GM18498 (cell line): ENCODE measurements at regions not wholly inside any gene's neighbourhood (a gene's known extent, or its start where the extent isn't known, plus 50 kb on each side); places are given as distances from the start of the nearest gene placed in this dataset.
"Not testable (repeated sequence)": the region's sequence is repeated elsewhere in the genome, so short reads cannot be mapped to it uniquely, and the experiment has no call there.

Source experiments
- ATAC-seq: cut with Tn5 transposase; IDR thresholded peaks from one replicate; pipeline ENCODE4 v1.9.1; 2021; ENCODE audit warnings: mild to moderate bottlenecking, moderate library complexity; ENCODE audit not compliant: unreplicated experiment

DNA sequence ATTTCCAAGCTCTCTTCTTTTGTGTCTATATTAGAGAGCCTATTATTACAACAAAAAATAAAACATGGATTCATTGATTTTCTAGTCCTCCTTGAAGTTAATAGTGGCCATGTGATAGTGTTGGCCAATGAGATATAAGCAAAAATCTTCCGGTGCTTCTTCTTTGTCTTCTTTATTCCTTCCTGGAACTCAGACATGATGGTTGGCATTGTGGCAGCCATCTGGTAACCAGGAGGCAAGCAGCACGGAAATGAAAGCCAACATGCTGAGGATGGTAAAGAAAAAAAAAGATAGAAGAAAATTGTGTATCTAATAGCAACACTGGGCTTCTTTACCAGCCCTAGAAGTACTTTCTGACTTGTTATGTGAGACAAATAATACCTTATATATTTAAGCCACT is 50.8 kb upstream of the SEL1L start:
- ATAC-seq: no peak

DNA sequence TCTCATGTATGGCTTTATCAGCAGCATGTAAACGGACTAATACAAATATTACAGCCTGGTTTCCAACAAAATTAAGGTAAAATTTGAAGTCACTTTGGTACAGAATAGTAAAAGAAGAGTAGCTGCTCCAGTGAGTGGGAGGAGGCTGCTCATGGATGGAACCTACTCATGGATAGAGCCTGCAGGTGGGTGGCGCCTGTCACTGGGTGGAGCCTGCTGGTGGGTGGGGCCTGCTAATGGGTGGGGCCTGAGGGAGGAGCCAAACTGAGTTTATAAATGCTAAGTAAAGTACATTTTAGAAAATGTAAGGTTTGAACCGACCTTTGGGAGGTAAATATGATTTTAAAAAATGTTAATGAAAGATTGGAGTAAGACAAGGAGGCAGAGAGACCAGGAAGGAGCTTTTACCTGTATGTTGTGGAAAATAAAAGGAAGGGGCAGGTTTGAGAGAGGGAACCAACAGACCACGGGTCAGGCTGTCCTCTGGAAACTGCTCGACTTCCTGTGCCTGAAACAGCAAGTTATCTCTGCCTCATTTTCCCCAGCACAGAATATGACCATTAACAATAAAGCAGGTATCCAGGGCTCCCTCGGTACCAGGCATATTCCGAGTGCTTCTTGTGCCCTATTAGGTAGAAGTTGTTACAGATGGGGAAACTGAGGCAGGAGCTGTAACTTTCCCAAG is 55.9 kb upstream of the SEL1L start:
- no peak for ATAC-seq

DNA sequence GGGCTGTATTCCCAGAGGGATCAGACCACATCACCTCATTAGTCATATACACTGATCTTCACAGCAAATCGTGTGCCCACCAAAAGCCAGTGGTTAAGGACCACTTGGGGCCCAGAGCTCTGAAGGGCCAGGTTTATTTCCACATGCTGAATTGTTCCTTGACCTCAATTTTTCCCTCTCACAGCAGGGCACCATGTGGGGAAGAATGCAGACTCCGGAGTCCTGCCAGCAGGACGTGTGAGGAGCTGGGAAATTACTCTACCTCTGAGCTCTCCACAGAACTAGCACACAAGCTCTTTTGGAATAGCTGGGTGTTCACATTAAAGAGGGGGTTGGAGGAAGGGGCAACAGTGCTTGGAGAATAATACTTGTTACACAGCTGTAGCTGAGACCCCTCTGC is 57.6 kb upstream of the SEL1L start:
- ATAC-seq: no peak

DNA sequence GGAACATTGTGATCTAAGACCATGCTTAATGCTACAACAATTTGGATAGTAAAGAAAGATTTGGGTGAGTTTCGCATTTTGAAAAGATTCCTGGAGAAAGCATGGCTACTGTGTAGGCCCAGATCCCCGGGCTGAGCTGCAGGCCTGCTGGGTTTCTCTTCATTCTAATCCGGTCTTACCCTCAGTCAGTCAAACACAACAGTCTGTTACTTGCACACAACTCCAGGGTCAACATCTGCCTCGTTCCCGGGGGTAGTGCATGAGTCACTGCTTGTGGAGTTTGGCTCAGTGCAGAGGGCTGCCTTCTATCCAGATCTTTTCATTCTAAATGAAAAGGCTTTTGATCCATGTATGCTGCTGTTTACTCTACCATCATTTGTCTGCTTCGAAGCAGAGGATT is 60.4 kb upstream of the SEL1L start:
- no peak for ATAC-seq

DNA sequence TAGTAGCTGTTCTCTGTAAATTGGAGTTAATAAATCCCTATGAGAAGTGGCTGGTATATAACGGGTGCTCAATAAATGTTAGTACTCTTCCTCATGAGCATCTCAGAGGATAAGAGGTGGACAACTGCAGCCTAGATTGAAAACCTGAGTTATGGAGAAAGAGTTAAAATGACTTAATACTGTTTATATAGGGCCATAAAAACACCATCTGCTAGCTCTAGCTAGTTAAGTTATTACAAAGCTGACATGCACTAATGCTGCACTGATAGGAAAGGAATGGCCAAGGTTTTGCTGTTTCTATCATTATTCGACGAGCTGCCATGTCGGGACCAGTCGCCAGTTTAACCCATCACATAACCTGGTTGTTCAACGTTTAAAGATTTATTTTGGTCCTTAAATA is 72.0 kb upstream of the SEL1L start:
- no peak for ATAC-seq

DNA sequence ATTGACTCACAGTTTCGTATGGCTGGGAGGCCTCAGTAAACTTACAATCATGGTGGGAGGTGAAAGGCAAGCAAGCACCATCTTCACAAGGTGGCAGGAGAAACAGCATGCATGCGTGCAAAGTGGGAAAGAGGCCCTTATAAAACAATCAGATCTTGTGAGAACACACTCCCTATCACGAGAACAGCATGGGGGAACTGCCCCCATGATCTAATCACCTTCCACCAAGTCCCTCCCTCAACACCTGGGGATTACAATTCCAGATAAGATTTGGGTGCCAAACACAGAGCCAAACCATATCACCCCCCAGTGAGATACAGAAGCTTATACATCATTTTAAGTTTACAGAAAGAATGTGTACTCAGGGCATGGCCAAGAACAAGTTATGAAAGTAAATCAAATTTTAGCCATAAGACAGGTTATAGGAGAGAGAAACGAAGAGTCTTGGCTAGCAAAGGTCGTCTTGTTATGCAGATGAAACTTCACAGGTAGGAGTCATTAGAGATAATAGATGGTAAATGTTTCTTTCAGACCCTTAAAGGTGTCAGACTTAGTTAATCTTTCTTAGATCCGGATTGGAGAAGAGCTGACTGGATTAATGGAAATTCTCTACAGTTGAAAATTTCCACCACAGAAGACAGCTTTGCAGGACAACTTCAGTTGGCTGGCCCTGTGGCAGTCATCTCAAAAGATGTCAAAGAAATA is 79.8 kb upstream of the SEL1L start:
- no peak for ATAC-seq

DNA sequence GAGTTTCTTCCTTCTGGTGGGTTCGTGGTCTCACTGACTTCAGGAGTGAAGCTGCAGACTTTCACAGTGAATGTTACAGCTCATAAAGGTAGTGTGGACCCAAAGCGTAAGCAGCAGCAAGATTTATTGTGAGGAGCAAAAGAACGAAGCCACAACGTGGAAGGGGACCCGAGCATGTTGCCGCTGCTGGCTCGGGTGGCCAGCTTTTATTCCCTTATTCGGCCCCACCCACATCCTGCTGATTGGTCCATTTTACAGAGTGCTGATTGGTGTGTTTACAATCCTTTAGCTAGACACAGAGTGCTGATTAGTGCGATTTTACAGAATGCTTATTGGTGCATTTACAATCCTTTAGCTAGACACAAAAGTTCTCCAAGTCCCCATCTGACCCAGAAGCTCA is 80.6 kb upstream of the SEL1L start:
- ATAC-seq: not testable (repeated sequence)

DNA sequence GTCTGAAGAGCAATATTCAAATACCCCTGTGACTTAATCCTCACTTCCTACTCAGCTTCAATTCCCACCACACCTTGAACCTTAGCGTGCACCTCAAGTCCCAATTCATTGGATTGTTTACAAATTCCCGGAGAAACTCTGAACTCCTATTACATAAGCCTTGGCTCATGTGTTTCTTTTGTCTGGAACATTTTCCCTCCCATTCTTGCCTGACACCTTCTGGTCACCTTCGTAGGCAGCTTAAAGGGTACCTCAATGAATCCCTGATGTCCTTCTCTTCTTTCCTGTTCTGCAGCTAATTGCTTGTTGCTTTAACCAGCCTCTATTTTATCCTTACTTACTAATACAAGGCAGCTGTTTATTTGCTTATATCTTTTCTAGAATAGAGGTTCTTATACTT is 85.0 kb upstream of the SEL1L start:
- ATAC-seq: no peak

DNA sequence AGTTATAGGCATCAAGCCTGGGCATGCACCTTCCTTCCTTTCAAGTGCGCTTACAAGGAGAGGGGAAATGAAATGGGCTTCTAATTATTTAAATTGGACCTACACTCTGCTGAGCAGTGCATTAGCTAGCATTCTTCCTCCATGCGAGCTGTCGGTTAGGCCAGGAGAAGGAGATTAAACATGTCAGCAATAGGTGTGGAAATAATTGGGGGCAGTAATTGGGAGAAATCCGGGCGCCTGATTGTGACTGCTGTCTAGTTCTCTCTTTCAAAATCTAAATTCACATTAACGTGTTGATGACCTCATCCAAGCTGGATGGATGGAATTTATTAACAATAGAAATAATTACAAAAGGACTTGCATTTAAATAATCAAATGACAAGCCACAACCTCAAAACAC is 86.2 kb upstream of the SEL1L start:
- ATAC-seq: no peak

DNA sequence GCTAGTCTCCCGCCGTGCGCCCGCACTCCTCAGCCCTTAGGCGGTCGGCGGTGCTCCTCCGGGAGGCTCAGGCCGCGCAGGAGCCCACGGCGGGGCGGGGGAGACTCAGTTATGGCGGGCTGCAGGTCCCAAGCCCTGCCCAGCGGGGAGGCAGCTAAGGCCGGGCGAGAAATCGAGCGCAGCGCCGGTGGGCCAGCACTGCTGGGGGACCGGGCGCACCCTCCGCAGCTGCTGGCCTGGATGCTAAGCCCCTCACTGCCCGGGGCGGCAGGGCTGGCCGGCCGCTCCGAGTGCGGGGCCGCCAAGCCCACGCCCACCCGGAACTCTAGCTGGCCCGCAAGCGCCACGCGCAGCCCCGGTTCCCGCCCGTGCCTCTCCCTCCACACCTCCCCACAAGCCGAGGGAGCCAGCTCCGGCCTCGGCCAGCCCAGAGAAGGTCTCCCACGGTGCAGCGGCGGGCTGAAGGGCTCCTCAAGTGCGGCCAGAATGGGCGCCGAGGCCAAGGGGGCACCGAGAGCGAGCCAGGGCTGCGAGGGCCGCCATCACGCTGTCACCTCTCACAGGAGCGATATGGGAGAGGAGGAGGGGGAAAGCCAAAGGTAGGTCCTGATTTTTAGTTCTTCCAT is 90.2 kb upstream of the SEL1L start:
- not testable (repeated sequence) for ATAC-seq

DNA sequence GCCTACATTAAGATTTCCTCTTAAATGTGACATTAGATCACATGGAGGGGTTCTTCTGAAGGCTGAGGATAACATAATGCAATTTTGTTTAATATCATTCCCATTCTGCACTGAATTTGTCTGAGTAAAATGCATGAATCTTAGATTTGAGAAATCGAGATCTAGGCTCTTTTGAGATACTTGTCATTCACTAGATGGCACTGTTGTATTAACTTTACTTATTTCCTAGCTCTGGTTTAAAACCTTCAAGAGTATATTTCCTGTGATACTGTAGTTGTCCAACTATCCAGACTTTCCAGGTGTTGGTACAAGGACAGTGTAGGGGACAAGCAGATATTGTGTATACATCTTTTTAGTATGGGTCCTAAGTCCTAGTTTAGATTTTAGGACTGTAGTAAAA is 91.7 kb upstream of the SEL1L start:
- peak; percentile 53 for ATAC-seq

DNA sequence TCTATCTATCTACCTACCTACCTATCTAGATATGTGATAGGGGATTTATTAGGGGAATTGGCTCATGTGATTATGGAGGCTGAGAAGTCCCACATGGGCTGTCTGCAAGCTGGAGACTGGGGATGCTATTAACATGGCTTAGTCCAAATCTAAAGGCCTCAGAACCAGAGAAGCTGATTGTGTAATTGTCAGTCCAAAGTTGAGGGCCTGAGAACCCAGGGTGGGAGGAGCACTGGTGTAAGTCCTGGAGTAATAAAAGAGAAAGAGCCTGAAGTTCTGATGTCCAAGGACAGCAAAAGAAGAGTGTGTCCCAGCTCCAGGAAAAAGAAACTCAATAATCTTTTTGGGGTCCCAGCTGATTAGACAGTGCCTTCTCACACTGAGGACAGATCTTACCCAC is 98.5 kb upstream of the SEL1L start:
- no peak for ATAC-seq

DNA sequence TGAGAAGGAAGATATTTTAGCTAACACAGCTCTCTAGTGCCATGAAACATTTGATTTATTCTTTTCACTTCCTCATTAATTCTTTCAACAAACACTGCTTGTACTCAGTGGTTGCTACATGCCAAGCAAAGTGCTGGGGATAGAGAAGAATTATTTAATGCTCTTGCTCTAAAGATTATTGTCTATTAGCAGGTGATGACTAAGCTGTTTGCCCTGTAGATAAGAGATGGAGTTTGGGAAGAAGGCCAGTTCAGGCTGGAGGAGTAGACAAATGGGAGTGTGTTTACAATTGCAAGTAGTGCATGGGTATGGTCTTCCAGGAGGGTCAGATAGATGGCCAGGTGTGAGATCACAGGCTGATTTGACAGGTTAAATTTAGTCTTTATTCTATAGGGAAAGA is 99.8 kb upstream of the SEL1L start:
- ATAC-seq: no peak

DNA sequence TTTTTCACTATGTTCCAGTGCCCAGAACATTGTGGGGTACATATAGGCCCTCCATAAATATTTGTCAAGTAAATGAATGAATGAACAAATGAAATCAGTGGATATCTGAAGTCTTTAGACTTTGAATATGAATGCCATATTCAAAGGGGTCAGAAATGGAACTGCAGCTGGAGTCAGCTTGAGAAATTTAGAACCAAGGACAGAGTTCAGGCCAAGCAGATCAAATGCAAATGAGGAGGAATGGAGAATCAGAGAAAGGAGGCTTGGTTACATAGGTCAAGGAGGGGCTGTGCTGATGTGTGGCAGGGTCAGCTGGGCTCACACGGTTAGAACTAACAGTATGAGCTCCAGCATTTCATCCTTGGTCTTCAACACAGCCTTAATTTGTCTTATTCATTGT is 104.0 kb upstream of the SEL1L start:
- no peak for ATAC-seq

DNA sequence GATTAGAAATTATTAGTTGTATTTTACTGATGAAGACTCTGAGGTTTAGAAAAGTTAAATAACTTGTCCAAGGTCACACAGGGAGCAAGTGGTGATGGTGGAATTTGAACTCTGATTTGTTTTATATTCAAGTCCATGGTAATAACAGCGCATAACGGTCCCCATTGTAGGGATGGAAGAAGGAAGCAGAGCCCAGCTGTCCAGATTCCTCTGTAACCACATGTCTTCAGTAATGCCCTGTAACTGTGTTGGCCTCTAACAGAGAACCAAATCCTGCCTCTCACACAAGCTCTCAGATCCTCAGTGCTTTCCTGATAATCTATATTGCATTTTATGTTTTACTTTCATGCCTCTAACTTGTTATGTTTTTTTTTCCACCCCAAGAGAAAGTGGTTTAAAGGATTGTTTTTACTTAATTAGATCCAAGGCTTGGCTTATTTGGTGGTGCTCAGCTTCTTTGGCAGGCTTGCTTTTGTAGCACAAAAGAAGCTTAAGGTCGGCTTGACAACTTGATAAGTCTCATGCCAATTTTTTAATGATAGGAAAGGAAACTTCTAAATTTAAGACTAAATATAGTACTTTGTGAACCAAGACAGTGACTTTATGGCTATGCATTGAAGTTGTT is 105.1 kb upstream of the SEL1L start:
- no peak for ATAC-seq

DNA sequence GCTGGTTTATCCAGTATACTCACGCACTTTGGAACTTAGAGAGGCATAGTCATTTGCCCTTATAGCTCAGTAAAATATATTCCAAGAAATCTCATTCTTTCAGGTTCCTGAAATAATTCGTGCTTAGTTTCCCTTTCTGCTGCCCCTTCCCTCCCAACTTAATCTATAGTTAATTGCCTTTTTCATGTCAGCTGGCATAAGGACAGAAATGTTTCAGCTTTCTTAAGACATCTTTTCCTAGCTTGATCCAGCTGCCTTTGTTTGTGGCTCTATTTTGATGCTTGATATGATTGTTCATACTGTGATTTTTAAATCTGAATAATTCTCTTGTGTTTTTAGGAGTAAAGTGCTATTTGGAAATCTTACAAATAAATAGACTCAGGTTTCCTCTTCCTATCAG is 120.0 kb upstream of the SEL1L start:
- ATAC-seq: no peak

DNA sequence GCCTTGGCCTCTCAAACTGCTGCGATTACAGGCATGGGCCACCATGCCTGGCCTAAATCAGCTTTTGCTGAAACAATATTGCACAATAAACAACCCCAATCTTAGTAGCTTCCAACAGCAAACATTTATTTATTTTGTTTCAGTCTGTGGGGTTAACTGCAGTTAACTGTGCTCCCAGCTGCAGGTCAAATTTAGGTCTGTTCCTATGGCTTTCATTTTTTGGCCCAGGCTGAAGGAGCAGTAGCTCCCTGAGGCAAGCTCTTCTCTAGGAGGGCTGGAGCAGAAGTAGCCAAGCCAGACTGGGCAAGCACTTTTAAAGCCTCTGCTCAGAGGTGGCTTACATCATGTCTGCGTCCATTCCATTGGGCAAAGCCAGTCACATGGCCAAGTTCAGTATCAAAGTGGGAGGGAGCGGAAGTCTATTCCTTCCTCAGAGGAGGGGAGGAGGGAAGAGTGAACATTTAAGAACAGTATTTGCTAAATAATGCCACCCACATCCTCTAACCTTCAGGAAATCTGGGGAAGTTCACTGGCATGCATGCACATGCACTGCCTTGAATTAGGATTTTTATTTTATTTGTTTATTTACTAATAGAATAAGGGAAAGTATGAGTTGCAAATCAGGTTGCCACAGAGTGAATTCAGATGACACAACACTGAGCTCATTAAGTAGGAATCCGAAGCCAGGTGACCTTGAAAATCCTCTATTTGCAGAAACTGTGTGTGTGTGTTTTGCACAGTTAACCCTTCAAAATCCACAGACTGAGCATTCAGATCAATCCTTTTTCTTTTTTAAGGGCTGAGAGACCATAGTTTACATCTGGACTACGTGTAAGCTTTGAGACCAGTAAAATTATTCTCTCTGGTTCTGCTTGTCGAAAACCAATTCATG is 122.0 kb upstream of the SEL1L start:
- no peak for ATAC-seq

DNA sequence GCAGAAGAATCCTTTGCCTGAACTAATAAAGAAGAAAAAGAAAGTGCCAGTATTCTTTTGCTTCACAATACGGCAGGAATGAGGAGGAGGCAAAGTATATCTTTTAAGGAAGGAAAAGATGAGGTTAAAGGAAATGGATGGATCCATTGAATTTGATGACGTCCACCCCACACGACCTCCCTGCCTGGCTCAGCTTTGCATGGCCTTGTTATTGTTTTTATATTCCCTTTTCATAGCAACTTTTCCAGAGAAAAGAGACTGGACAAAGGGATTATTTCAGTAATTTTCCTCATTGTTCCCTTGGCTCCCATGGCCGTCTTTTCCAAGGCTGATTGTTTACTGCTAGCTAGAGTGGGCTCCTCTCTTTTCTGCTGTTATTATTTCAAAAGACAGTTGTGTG is 123.2 kb upstream of the SEL1L start:
- ATAC-seq: no peak

DNA sequence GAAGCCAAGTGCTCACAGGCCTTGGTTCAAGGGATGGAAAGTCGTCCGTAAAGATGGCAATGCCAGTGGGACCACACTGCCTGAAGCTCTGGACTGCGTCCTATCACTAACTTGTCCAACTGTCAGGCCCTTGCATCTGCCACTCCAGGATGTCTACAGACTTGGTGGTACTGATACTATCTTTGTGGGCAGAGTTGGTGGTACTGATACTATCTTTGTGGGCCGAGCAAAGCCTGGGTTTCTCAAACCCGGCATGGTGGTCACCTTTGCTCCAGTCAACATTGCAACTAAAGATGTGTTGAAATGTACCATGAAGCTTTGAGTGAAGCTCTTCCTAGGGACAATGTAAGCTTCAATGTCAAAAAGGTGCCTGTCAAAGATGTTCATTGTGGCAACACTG is 128.4 kb upstream of the SEL1L start:
- ATAC-seq: no peak

DNA sequence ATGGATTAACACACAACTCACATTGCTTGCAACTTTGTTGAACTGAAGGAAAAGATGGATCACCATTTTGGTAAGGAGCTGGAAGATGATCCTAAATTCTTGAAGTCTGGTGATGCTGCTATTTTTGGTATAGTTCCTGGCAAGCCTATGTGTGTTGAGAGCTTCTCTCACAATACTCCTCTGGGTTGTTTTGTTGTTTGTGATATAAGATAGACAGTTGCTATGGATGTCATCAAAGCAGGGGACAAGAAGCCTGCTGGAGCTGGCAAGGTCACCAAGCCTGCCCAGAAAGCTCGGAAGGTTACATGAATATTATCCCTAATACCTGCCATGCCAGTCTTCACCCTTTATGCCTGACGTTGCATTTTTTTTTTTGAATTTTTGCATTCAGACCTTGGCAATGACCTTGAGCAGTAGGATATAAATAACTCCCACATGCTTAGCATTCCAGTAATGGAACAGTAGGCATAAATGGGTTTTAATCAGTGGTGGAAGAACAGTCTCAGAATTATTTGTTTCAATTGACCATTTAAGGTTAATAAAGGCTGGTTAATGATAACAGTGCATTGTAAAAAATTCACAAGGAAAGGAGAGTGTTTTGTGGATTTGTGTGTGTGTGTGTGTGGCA is 129.0 kb upstream of the SEL1L start:
- no peak for ATAC-seq
